ENCODE measurements at regions not wholly inside any gene's neighbourhood (a gene's known extent, or its start where the extent isn't known, plus 50 kb on each side); places are given as distances from the start of the nearest gene placed in this dataset.

DNA sequence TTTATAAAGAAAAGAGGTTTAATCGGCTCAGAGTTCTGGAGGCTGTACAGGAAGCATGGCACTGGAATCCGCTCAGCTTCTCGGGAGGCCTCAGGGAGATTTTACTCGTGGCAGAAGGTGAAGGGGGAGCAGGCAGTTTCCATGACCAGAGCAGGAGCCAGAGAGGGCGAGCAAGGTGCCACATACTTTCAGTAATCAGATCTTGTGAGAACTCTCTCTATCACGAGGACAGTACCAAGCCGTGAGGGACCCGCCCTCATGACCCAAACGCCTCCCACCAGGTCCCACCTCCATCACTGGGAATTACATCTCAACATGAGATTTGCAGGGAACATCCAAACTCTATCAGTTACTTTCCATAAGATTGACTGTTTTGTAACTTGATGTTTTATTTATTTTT lies 70.7 kb upstream of the SYN2 start:
- TF ChIP-seq, protein P1, sequence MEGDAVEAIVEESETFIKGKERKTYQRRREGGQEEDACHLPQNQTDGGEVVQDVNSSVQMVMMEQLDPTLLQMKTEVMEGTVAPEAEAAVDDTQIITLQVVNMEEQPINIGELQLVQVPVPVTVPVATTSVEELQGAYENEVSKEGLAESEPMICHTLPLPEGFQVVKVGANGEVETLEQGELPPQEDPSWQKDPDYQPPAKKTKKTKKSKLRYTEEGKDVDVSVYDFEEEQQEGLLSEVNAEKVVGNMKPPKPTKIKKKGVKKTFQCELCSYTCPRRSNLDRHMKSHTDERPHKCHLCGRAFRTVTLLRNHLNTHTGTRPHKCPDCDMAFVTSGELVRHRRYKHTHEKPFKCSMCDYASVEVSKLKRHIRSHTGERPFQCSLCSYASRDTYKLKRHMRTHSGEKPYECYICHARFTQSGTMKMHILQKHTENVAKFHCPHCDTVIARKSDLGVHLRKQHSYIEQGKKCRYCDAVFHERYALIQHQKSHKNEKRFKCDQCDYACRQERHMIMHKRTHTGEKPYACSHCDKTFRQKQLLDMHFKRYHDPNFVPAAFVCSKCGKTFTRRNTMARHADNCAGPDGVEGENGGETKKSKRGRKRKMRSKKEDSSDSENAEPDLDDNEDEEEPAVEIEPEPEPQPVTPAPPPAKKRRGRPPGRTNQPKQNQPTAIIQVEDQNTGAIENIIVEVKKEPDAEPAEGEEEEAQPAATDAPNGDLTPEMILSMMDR (IDR thresholded peaks at IDR 0.05 in 2 of 3, conservative IDR thresholded peaks at IDR 0.05 in 1 of 3; ENCODE audit: borderline replicate concordance in 1 of 3, insufficient read depth in 1 of 3, low read depth in 2 of 3, low read length in 2 of 3), result no peak
- TF ChIP-seq EZH2phosphoT487 (IDR thresholded peaks at IDR 0.05; ENCODE audit: borderline replicate concordance), result no peak
- TF ChIP-seq, protein P2, sequence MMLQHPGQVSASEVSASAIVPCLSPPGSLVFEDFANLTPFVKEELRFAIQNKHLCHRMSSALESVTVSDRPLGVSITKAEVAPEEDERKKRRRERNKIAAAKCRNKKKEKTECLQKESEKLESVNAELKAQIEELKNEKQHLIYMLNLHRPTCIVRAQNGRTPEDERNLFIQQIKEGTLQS (IDR thresholded peaks at IDR 0.05), result no peak
- no peak for TF ChIP-seq CBX3 (IDR thresholded peaks at IDR 0.05; ENCODE audit: low read depth)
- no peak for TF ChIP-seq YY1 (IDR thresholded peaks at IDR 0.05; ENCODE audit: extremely low read depth, insufficient replicate concordance, low read depth, low read length)
- no peak for TF ChIP-seq POLR2A (IDR thresholded peaks at IDR 0.05; ENCODE audit: borderline replicate concordance, extremely low read depth, insufficient read depth, insufficient read length)
- TF ChIP-seq EGR1 (IDR thresholded peaks at IDR 0.05; ENCODE audit: low read depth), result no peak
- no peak for TF ChIP-seq EZH2 (IDR thresholded peaks at IDR 0.05)
- TF ChIP-seq, protein P3, sequence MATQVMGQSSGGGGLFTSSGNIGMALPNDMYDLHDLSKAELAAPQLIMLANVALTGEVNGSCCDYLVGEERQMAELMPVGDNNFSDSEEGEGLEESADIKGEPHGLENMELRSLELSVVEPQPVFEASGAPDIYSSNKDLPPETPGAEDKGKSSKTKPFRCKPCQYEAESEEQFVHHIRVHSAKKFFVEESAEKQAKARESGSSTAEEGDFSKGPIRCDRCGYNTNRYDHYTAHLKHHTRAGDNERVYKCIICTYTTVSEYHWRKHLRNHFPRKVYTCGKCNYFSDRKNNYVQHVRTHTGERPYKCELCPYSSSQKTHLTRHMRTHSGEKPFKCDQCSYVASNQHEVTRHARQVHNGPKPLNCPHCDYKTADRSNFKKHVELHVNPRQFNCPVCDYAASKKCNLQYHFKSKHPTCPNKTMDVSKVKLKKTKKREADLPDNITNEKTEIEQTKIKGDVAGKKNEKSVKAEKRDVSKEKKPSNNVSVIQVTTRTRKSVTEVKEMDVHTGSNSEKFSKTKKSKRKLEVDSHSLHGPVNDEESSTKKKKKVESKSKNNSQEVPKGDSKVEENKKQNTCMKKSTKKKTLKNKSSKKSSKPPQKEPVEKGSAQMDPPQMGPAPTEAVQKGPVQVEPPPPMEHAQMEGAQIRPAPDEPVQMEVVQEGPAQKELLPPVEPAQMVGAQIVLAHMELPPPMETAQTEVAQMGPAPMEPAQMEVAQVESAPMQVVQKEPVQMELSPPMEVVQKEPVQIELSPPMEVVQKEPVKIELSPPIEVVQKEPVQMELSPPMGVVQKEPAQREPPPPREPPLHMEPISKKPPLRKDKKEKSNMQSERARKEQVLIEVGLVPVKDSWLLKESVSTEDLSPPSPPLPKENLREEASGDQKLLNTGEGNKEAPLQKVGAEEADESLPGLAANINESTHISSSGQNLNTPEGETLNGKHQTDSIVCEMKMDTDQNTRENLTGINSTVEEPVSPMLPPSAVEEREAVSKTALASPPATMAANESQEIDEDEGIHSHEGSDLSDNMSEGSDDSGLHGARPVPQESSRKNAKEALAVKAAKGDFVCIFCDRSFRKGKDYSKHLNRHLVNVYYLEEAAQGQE (IDR thresholded peaks at IDR 0.05; ENCODE audit: low read depth), result no peak
- TF ChIP-seq POLR2AphosphoS5 (IDR thresholded peaks at IDR 0.05; ENCODE audit: low read depth, low read length), result no peak
- TF ChIP-seq TCF7L2 (IDR thresholded peaks at IDR 0.05; ENCODE audit: borderline replicate concordance, extremely low read depth, insufficient read depth, insufficient read length), result no peak
- no peak for TF ChIP-seq RAD21 (IDR thresholded peaks at IDR 0.05; ENCODE audit: low read depth)
